SK-N-SH (cell line): ENCODE measurements at regions not wholly inside any gene's neighbourhood (a gene's known extent, or its start where the extent isn't known, plus 50 kb on each side); places are given as distances from the start of the nearest gene placed in this dataset.

ENCODE experiments used
- CTCF ChIA-PET: fragments of 300-600, 350-600 bp; formaldehyde crosslinking; extraction: SDS; loops from one replicate; lab custom pipeline; 2021; lab: Yijun Ruan, JAX
- POLR2A ChIA-PET: fragments of 350-600 bp; sonication (Branson Sonifier 250); formaldehyde crosslinking; extraction: SDS; loops from one replicate; lab custom pipeline; 2020; ENCODE audit warnings: antibody characterized with exemption, inconsistent platforms; lab: Yijun Ruan, JAX
- DNase-seq: peaks from one replicate; pipeline ENCODE4 v3.0.0; 2012
- H2AFZ ChIP-seq: fragments of 200-600 bp; sonication (generic); 2 replicates; pipeline ENCODE4 v1.8.1; 2016; ENCODE audit warnings: antibody characterized with exemption, mild to moderate bottlenecking, low read depth
- H3F3A ChIP-seq: fragments of 200-600 bp; sonication (generic); replicated peaks from 2 replicates; pipeline ENCODE3; 2016; ENCODE audit warnings: antibody characterized with exemption, mild to moderate bottlenecking; ENCODE audit not compliant: insufficient read depth
- H3K27ac ChIP-seq, 2 experiments: fragments of 200-500 bp in 1 of 2; fragments of 200-600 bp in 1 of 2; sonication (Bioruptor generic) in 1 of 2; sonication (generic), shearing (Covaris generic) in 1 of 2; 2 replicates each; pipeline versions ENCODE4 v1.5.1 to v1.6.1; 2014 to 2016; ENCODE audit warnings: low read depth in 2 of 2, inconsistent platforms in 1 of 2, low read length in 1 of 2, mild to moderate bottlenecking in 1 of 2, mixed read lengths in 1 of 2
- H3K27me3 ChIP-seq: fragments of 200-600 bp; sonication (generic), shearing (Covaris generic); 2 replicates; pipeline ENCODE4 v1.6.1; 2016; ENCODE audit warnings: mixed run types; ENCODE audit not compliant: insufficient read depth
- H3K36me3 ChIP-seq, 2 experiments: fragments of 200-500 bp in 1 of 2; fragments of 200-600 bp in 1 of 2; sonication (Bioruptor generic) in 1 of 2; sonication (generic) in 1 of 2; replicated peaks in 1 of 2; 2 replicates each; pipeline versions ENCODE3 to v1.5.1; 2014 to 2016; ENCODE audit warnings: low read length in 1 of 2, mild to moderate bottlenecking in 1 of 2; ENCODE audit not compliant: insufficient read depth in 2 of 2, control insufficient read depth in 1 of 2
- H3K4me1 ChIP-seq, 2 experiments: fragments of 200-500 bp in 1 of 2; fragments of 200-600 bp in 1 of 2; sonication (Bioruptor generic) in 1 of 2; sonication (generic), shearing (Covaris generic) in 1 of 2; 2 replicates each; pipeline versions ENCODE4 v1.5.1 to v1.6.1; 2014 to 2016; ENCODE audit warnings: low read depth in 1 of 2, low read length in 1 of 2, mixed run types in 1 of 2; ENCODE audit not compliant: insufficient read depth in 2 of 2, control insufficient read depth in 1 of 2
- H3K4me2 ChIP-seq: fragments of 200-600 bp; sonication (generic), shearing (Covaris generic); 2 replicates; pipeline ENCODE4 v1.6.1; 2017; ENCODE audit warnings: mixed run types
- H3K4me3 ChIP-seq, 2 experiments: fragments of 200-500 bp in 1 of 2; fragments of 200-600 bp in 1 of 2; sonication (Bioruptor generic) in 1 of 2; sonication (generic), shearing (Covaris generic) in 1 of 2; 2 replicates each; pipeline versions ENCODE4 v1.5.1 to v1.8.1; 2014 to 2016; ENCODE audit warnings: low read depth in 2 of 2, inconsistent platforms in 1 of 2, low read length in 1 of 2, mild to moderate bottlenecking in 1 of 2, mixed read lengths in 1 of 2, moderate library complexity in 1 of 2
- H3K79me2 ChIP-seq: fragments of 200-600 bp; sonication (generic); 2 replicates; pipeline ENCODE4 v1.8.1; 2017; ENCODE audit warnings: mild to moderate bottlenecking; ENCODE audit not compliant: insufficient read depth
- H3K9ac ChIP-seq: fragments of 200-600 bp; sonication (generic); 2 replicates; pipeline ENCODE4 v1.6.1; 2017; ENCODE audit warnings: mixed run types
- H3K9me2 ChIP-seq: fragments of 200-600 bp; sonication (generic); 2 replicates; pipeline ENCODE4 v1.6.1; 2017; ENCODE audit warnings: mixed run types
- H3K9me3 ChIP-seq: fragments of 200-600 bp; sonication (generic); 2 replicates; pipeline ENCODE4 v1.6.1; 2017; ENCODE audit warnings: mixed run types, mild to moderate bottlenecking, moderate library complexity
- H4K20me1 ChIP-seq: fragments of 200-600 bp; sonication (generic); 2 replicates; pipeline ENCODE4 v1.6.1; 2017; ENCODE audit warnings: mild to moderate bottlenecking, mixed run types; ENCODE audit not compliant: insufficient read depth
- CHD2 ChIP-seq: fragments of 150-350 bp; IDR thresholded peaks from 2 replicates; pipeline ENCODE4 v1.6.1; 2018; ENCODE audit warnings: low read length; ENCODE audit not compliant: partially characterized antibody
- ELF1 ChIP-seq: IDR thresholded peaks from 2 replicates; pipeline ENCODE4 v1.4.0; 2012
- EP300 ChIP-seq, 2 experiments: IDR thresholded peaks; 2 replicates each; pipeline versions ENCODE4 v1.4.0 to v1.6.1; 2012; ENCODE audit warnings: borderline replicate concordance in 1 of 2, low read depth in 1 of 2, low read length in 1 of 2
- EZH2phosphoT487 ChIP-seq: fragments of 200-600 bp; sonication (generic); IDR thresholded peaks from 2 replicates; pipeline ENCODE4 v1.6.1; 2017; ENCODE audit warnings: low read depth, mixed run types, mild to moderate bottlenecking, antibody characterized with exemption, moderate library complexity, borderline replicate concordance
- FOXM1 ChIP-seq: IDR thresholded peaks from 2 replicates; pipeline ENCODE4 v1.4.0; 2012; ENCODE audit warnings: low read depth, mild to moderate bottlenecking
- GABPA ChIP-seq: IDR thresholded peaks from 2 replicates; pipeline ENCODE4 v1.4.0; 2012; ENCODE audit warnings: low read depth, mild to moderate bottlenecking
- NFIC ChIP-seq: IDR thresholded peaks from 2 replicates; pipeline ENCODE4 v1.4.0; 2012; ENCODE audit warnings: borderline replicate concordance
- POLR2AphosphoS5 ChIP-seq: IDR thresholded peaks from 2 replicates; pipeline ENCODE4 v1.6.1; 2012; ENCODE audit warnings: low read depth, low read length
- RAD21 ChIP-seq: IDR thresholded peaks from 2 replicates; pipeline ENCODE4 v1.6.1; 2012; ENCODE audit warnings: mild to moderate bottlenecking, low read length
- RCOR1 ChIP-seq: fragments of 150-350 bp; IDR thresholded peaks from 2 replicates; pipeline ENCODE4 v1.6.1; 2017; ENCODE audit warnings: antibody characterized with exemption, low read length
- SIN3A ChIP-seq: IDR thresholded peaks from 2 replicates; pipeline ENCODE4 v1.6.1; 2012; ENCODE audit warnings: low read depth, mild to moderate bottlenecking, low read length, moderate library complexity, borderline replicate concordance
- SMC3 ChIP-seq: IDR thresholded peaks from 2 replicates; pipeline ENCODE4 v1.6.1; 2012; ENCODE audit warnings: low read depth, low read length, improper control_type of control experiment
- TAF1 ChIP-seq: IDR thresholded peaks from 2 replicates; pipeline ENCODE4 v1.6.1; 2012; ENCODE audit warnings: low read depth, mild to moderate bottlenecking, low read length, moderate library complexity, borderline replicate concordance
- TCF12 ChIP-seq: IDR thresholded peaks from 2 replicates; pipeline ENCODE4 v1.4.0; 2012
- WGBS: methylation state at CpG from one replicate; pipeline ENCODE4 v1.1.6; 2017; ENCODE audit warnings: low lambda C conversion rate; 5-methylcytosine and 5-hydroxymethylcytosine counted together
- TF ChIP-seq, protein P1 (sequence below): IDR thresholded peaks from 2 replicates; pipeline ENCODE4 v1.6.1; 2012; ENCODE audit warnings: mild to moderate bottlenecking, low read depth, low read length, moderate library complexity
- TF ChIP-seq, protein P2 (sequence below): IDR thresholded peaks from 2 replicates; pipeline ENCODE4 v1.4.0; 2012; ENCODE audit warnings: low read depth
- TF ChIP-seq, protein P3 (sequence below): IDR thresholded peaks from 2 replicates; pipeline ENCODE4; 2012
- TF ChIP-seq, protein P4 (sequence below): fragments of 200-600 bp; sonication (generic); IDR thresholded peaks from 2 replicates; pipeline ENCODE4 v1.6.1; 2017; ENCODE audit warnings: antibody characterized with exemption, mild to moderate bottlenecking, moderate library complexity

DNA sequence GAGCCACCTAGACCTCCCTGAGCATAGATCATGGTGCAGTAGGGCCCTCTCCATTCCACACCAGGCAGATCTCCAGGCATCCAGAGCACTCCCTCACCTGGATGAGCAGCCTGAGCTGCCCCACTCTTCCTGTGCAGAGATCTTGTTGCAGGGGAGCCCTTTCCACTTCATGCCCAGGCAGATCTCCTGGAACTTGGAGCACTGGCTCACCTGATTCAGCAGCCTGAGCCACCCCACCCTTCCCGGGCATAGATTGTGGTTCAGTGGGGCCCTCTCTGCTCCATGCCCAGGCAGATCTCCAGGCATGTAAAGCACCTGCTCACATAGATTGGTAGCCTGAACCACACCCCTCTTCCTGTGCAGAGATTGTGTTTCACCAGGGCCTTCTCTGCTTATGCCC is 78.0 kb downstream of the SEC16B start:
- Histone ChIP-seq H3K4me1 (no peaks in the 10 kb centered on the region), H3K79me2 (no peaks in the 10 kb centered on the region), H3K4me2 (no peak overlapping the region), H4K20me1 (no peaks in the 10 kb centered on the region), H3F3A (no peaks in the 10 kb centered on the region), H3K4me3 (no peak overlapping the region)
- DNase-seq = no peak
- 43% methylated on average over 1 of the region's 1 CpG for WGBS
- CTCF ChIA-PET = no interaction called here
- TF ChIP-seq, protein P1, sequence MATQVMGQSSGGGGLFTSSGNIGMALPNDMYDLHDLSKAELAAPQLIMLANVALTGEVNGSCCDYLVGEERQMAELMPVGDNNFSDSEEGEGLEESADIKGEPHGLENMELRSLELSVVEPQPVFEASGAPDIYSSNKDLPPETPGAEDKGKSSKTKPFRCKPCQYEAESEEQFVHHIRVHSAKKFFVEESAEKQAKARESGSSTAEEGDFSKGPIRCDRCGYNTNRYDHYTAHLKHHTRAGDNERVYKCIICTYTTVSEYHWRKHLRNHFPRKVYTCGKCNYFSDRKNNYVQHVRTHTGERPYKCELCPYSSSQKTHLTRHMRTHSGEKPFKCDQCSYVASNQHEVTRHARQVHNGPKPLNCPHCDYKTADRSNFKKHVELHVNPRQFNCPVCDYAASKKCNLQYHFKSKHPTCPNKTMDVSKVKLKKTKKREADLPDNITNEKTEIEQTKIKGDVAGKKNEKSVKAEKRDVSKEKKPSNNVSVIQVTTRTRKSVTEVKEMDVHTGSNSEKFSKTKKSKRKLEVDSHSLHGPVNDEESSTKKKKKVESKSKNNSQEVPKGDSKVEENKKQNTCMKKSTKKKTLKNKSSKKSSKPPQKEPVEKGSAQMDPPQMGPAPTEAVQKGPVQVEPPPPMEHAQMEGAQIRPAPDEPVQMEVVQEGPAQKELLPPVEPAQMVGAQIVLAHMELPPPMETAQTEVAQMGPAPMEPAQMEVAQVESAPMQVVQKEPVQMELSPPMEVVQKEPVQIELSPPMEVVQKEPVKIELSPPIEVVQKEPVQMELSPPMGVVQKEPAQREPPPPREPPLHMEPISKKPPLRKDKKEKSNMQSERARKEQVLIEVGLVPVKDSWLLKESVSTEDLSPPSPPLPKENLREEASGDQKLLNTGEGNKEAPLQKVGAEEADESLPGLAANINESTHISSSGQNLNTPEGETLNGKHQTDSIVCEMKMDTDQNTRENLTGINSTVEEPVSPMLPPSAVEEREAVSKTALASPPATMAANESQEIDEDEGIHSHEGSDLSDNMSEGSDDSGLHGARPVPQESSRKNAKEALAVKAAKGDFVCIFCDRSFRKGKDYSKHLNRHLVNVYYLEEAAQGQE = no peak
- TF ChIP-seq CHD2 (no peak), ELF1 (no peak), EZH2phosphoT487 (no peak), NFIC (no peak), RCOR1 (no peak), FOXM1 (no peak), TAF1 (no peak), SMC3 (no peak), RAD21 (no peak), GABPA (no peak), EP300 (IDR thresholded peaks at IDR 0.05; ENCODE audit: borderline replicate concordance in 1 of 2, low read depth in 1 of 2, low read length in 1 of 2) (no peak), TCF12 (no peak), POLR2AphosphoS5 (no peak), SIN3A (no peak)
- TF ChIP-seq, protein P2, sequence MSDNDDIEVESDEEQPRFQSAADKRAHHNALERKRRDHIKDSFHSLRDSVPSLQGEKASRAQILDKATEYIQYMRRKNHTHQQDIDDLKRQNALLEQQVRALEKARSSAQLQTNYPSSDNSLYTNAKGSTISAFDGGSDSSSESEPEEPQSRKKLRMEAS = no peak
- TF ChIP-seq, protein P3, sequence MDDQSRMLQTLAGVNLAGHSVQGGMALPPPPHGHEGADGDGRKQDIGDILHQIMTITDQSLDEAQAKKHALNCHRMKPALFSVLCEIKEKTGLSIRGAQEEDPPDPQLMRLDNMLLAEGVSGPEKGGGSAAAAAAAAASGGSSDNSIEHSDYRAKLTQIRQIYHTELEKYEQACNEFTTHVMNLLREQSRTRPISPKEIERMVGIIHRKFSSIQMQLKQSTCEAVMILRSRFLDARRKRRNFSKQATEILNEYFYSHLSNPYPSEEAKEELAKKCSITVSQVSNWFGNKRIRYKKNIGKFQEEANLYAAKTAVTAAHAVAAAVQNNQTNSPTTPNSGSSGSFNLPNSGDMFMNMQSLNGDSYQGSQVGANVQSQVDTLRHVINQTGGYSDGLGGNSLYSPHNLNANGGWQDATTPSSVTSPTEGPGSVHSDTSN = no peak
- TF ChIP-seq, protein P4, sequence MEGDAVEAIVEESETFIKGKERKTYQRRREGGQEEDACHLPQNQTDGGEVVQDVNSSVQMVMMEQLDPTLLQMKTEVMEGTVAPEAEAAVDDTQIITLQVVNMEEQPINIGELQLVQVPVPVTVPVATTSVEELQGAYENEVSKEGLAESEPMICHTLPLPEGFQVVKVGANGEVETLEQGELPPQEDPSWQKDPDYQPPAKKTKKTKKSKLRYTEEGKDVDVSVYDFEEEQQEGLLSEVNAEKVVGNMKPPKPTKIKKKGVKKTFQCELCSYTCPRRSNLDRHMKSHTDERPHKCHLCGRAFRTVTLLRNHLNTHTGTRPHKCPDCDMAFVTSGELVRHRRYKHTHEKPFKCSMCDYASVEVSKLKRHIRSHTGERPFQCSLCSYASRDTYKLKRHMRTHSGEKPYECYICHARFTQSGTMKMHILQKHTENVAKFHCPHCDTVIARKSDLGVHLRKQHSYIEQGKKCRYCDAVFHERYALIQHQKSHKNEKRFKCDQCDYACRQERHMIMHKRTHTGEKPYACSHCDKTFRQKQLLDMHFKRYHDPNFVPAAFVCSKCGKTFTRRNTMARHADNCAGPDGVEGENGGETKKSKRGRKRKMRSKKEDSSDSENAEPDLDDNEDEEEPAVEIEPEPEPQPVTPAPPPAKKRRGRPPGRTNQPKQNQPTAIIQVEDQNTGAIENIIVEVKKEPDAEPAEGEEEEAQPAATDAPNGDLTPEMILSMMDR = no peak
- TF ChIP-seq, all 33 proteins: peak for 0
- H3K9ac ChIP-seq = no peak overlapping the region
- no peaks in the 10 kb centered on the region for H3K9me3 ChIP-seq
- no peak overlapping the region for H2AFZ ChIP-seq
- H3K36me3 ChIP-seq = no peaks in the 10 kb centered on the region
- POLR2A ChIA-PET = no interaction called here
- no peak overlapping the region for H3K27ac ChIP-seq
- no peaks in the 10 kb centered on the region for H3K9me2 ChIP-seq
- no peaks in the 10 kb centered on the region for H3K27me3 ChIP-seq
